IPS DF 4.7 (cell line): ENCODE measurements at regions not wholly inside any gene's neighbourhood (a gene's known extent, or its start where the extent isn't known, plus 50 kb on each side); places are given as distances from the start of the nearest gene placed in this dataset.

Experiments
- DNase-seq: peaks from one replicate; pipeline ENCODE4 v3.0.0-alpha.2; 2013; ENCODE audit warnings: low spot score; ENCODE audit errors: extremely low read depth

DNA sequence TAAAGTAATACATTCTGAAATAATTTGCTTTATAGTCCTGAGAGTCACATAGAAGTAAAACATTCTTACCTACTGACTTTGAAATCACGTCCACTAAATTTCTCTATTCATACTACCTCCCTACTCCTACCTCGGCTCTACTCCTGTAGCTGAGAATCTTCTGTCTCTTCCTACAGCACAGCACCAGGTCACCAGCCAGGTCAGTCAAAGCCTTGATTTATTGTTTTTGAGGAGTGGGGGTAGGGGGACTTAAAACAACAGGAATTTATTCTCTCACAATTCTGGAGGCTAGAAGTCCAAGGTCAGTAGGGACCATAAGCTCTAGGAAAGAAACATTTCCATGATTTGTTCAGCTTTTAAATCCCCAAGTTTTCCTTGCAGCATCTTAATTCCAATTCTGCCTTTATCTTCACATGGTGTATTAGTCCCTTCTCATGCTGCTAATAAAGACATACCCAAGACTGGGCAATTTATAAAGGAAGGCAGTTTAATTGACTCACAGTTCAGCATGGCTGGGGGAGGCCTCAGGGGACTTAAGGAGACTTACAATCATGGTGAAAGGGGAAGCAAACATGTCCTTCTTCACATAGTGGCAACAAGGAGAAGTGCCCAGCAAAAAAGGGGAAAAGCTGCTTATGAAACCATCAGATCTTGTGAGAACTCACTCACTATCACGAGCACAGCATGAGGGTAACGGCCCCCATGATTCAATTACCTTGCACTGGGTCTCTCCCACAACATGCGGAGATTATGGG is 49.6 kb upstream of the CCNG1 start:
- no peak for DNase-seq
